RWPE2 (cell line): ENCODE measurements at regions not wholly inside any gene's neighbourhood (a gene's known extent, or its start where the extent isn't known, plus 50 kb on each side); places are given as distances from the start of the nearest gene placed in this dataset.

Experiments
- ATAC-seq: fragments of 200-7000 bp; cut with Tn5 transposase; 3 replicates; pipeline ENCODE4 v1.9.1; 2021; ENCODE audit warnings: low read depth
- DNase-seq: peaks from one replicate; pipeline ENCODE4 v3.0.0-alpha.2; 2020; ENCODE audit warnings: low spot score
- H3K27ac ChIP-seq: fragments of 450-650 bp; 2 replicates; pipeline ENCODE4 v1.5.1; 2017; ENCODE audit warnings: mild to moderate bottlenecking; ENCODE audit not compliant: poor library complexity, severe bottlenecking
- H3K27me3 ChIP-seq: fragments of 250-450 bp; sonication (Bioruptor Pico); 2 replicates; pipeline ENCODE4 v1.5.1; 2021; ENCODE audit warnings: mild to moderate bottlenecking, moderate library complexity; ENCODE audit not compliant: insufficient read depth, poor library complexity, severe bottlenecking
- H3K36me3 ChIP-seq: fragments of 250-450 bp; sonication (Bioruptor Pico); 2 replicates; pipeline ENCODE4 v1.5.1; 2020; ENCODE audit warnings: low read depth, mild to moderate bottlenecking, moderate library complexity
- H3K4me1 ChIP-seq: fragments of 250-450 bp; sonication (Bioruptor Pico); 2 replicates; pipeline ENCODE4 v1.5.1; 2021; ENCODE audit warnings: mild to moderate bottlenecking, moderate library complexity; ENCODE audit not compliant: insufficient read depth, poor library complexity, severe bottlenecking
- H3K4me3 ChIP-seq: fragments of 250-450 bp; sonication (Bioruptor Pico); 2 replicates; pipeline ENCODE4 v1.5.1; 2021; ENCODE audit warnings: mild to moderate bottlenecking, moderate library complexity; ENCODE audit not compliant: severe bottlenecking
- H3K9me3 ChIP-seq: fragments of 250-450 bp; sonication (Bioruptor Pico); 2 replicates; pipeline ENCODE4 v1.5.1; 2021; ENCODE audit warnings: mild to moderate bottlenecking, moderate library complexity; ENCODE audit not compliant: severe bottlenecking
- TF ChIP-seq, protein P1 (sequence below): fragments of 450-650 bp; IDR thresholded peaks from one replicate; pipeline ENCODE4 v1.5.1; 2017; ENCODE audit warnings: mild to moderate bottlenecking, moderate library complexity; ENCODE audit not compliant: poor library complexity, severe bottlenecking

DNA sequence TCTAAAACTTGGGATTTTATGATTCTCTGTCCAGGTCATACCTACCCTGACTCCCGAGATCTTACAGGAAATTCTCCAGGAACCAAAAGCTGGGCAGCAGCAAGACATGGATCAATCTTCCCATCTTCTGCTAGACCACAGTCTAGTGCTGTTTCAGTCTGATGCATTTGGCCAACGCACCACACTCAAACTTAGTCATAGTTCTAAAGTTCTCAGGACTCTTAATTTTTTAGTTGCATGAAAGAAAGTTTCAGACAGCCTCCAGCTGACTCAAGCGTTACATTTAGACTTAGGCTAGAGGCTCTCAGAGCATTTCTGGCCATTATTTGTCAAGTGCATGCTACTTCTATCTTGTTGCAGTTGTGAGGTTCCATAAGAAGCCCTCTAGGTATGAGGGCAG is 230.1 kb upstream of the CCDC150 start:
- H3K4me3 ChIP-seq, result no peak overlapping the region
- no peaks in the 10 kb centered on the region for H3K9me3 ChIP-seq
- DNase-seq, result no peak
- peaks cover under 1% of the 10 kb centered on the region for H3K4me1 ChIP-seq
- H3K27me3 ChIP-seq, result no peaks in the 10 kb centered on the region
- H3K36me3 ChIP-seq, result no peaks in the 10 kb centered on the region
- no peak for ATAC-seq
- H3K27ac ChIP-seq, result no peak overlapping the region
- TF ChIP-seq, protein P1, sequence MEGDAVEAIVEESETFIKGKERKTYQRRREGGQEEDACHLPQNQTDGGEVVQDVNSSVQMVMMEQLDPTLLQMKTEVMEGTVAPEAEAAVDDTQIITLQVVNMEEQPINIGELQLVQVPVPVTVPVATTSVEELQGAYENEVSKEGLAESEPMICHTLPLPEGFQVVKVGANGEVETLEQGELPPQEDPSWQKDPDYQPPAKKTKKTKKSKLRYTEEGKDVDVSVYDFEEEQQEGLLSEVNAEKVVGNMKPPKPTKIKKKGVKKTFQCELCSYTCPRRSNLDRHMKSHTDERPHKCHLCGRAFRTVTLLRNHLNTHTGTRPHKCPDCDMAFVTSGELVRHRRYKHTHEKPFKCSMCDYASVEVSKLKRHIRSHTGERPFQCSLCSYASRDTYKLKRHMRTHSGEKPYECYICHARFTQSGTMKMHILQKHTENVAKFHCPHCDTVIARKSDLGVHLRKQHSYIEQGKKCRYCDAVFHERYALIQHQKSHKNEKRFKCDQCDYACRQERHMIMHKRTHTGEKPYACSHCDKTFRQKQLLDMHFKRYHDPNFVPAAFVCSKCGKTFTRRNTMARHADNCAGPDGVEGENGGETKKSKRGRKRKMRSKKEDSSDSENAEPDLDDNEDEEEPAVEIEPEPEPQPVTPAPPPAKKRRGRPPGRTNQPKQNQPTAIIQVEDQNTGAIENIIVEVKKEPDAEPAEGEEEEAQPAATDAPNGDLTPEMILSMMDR, result no peak

DNA sequence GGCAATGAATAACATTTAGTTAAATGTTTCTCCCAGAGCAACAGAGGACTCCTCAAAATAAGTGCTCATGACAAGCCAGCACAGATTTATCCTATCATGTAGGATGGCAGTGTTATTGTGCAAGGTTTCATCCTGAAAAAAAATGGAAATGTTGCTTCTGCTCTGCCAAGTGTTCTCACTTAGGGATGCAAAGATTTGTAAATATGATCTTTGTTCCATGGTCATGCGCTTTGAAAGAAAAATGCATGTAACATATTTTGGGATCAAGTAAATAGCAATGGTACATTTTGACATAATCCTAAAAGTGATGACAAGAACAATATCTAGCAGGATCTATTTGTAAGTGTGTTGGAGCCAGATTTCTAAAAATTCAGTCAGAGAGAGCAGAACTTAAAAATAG is 229.5 kb upstream of the CCDC150 start:
- ATAC-seq (no peak), DNase-seq (no peak)
- Histone ChIP-seq H3K27me3 (no peaks in the 10 kb centered on the region), H3K9me3 (no peaks in the 10 kb centered on the region), H3K4me1 (no peaks in the 10 kb centered on the region), H3K27ac (no peak overlapping the region), H3K4me3 (no peak overlapping the region), H3K36me3 (no peaks in the 10 kb centered on the region)
- TF ChIP-seq, protein P1, result no peak

DNA sequence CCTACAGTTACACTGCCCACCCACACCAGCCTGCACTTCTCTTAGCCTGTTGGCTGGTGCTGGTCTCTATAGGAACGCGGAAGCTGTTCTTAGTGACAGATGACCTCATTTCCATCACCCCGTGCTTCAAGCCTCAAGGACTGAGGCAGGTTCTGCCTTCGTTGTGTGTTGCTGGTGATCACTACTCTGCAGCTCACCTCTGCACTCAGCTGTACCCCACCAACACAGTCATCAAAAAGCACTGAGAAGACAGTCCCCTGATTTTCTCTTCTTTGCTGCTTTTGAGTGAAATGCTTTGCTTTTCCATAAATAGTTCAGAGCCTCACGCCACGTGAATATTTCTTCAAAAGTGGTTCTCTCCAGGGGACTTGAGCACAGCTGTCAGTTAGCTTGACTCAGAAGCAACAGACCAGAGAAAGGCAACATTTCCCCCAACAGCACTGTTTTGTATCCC is 225.7 kb upstream of the CCDC150 start:
- TF ChIP-seq, protein P1, result no peak

DNA sequence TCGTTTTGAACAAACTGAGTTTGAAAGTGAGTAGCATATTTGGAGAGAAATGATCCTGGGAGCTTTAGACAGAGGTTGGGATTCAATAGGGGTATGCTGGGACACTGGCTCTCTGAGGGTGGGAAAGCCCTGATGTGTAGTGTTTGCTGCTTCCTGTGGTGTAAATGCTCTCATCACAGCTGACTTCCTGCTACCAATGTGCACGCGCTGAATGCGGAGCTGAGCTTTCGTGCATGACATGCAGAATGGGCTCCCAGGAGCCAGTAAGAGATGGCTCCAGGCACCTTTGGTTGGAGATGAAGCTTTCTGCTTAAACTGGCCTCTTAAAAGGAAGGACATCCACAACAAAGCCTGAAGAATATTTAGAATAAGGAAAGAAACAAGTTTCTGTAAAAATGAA is 224.1 kb upstream of the CCDC150 start:
- no peaks in the 10 kb centered on the region for H3K9me3 ChIP-seq
- H3K4me3 ChIP-seq, result no peak overlapping the region
- H3K27me3 ChIP-seq, result no peaks in the 10 kb centered on the region
- H3K36me3 ChIP-seq, result no peaks in the 10 kb centered on the region
- H3K27ac ChIP-seq, result no peak overlapping the region
- no peak for ATAC-seq
- no peak for DNase-seq
- TF ChIP-seq, protein P1, result no peak
- H3K4me1 ChIP-seq, result no peaks in the 10 kb centered on the region

More for the DNA sequence above, 225.7 kb upstream of the CCDC150 start:
- no peak for ATAC-seq
- H3K4me1 ChIP-seq, result no peaks in the 10 kb centered on the region
- no peaks in the 10 kb centered on the region for H3K27me3 ChIP-seq
- no peak overlapping the region for H3K4me3 ChIP-seq
- no peaks in the 10 kb centered on the region for H3K36me3 ChIP-seq
- H3K27ac ChIP-seq, result no peak overlapping the region
- no peaks in the 10 kb centered on the region for H3K9me3 ChIP-seq
- no peak for DNase-seq

DNA sequence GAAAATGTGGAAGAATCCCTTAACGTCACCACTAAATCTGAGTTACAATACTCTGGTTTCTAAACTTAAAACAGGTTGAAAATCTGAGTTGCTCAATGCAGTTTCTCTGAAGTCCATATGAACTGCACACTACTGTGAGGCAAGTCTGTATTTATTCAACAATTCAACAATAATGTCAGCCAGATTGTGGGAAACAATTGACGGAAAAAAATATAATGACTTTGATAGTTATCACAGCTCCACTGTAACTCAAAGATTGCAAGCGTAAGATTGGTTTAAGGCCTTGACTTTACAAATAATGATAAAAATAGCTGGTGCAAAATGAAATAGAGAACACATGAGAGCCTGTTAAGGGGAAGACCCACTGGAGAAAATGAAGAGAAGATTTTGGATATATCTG is 219.4 kb upstream of the CCDC150 start:
- Histone ChIP-seq H3K27me3 (no peaks in the 10 kb centered on the region), H3K4me1 (no peaks in the 10 kb centered on the region), H3K4me3 (no peak overlapping the region), H3K9me3 (no peaks in the 10 kb centered on the region), H3K36me3 (no peaks in the 10 kb centered on the region), H3K27ac (no peak overlapping the region)
- TF ChIP-seq, protein P1, result no peak
- DNase-seq, result no peak
- ATAC-seq, result no peak
